ENCODE measurements at regions not wholly inside any gene's neighbourhood (a gene's known extent, or its start where the extent isn't known, plus 50 kb on each side); places are given as distances from the start of the nearest gene placed in this dataset.

DNA sequence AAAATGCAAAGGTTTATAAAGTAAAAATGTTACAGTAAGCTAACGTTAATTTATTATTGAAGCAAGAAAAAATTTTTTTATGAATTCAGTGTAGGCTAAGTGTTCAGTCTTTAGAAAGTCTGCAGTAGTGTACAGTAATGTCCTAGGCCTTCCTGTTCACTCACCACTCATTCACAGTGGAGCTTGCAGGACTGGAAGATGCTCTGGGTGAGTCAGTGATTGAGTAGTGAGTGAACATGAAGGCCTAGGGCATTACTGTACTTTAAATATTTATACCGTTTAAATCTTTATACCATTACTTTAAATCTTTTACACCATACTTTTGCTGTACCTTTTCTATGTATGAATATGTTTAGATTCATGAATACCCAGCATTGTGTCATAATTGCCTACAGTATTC, 120.3 kb upstream of the SLC38A4 start:
- POLR2A ChIA-PET, result no interaction called here
- H3K9me3 ChIP-seq (ENCODE audit: control insufficient read depth, insufficient read depth, low read length), result no peaks in the 10 kb centered on the region
- H3K27ac ChIP-seq (ENCODE audit: low read depth, low read length), result no peak overlapping the region
- DNase-seq (ENCODE audit: low read depth, low spot score), result peak; percentile 56
- no peak overlapping the region for H3K4me3 ChIP-seq (ENCODE audit: low read depth, low read length)
- CTCF ChIA-PET, result interaction anchor here (0.9 to 2.4 kb wide), 2 partner anchors 12 to 75 kb away, joined by 5 to 12 read pairs; no protein-coding TSS in a partner anchor
- no peaks in the 10 kb centered on the region for H3K27me3 ChIP-seq (ENCODE audit: control insufficient read depth, insufficient read depth, low read length)
- TF ChIP-seq CTCF (IDR thresholded peaks at IDR 0.05; ENCODE audit: low read depth, low read length), result no peak

- no peak for TF ChIP-seq CTCF (IDR thresholded peaks at IDR 0.05; ENCODE audit: low read depth, low read length)
- Histone ChIP-seq H3K27ac (ENCODE audit: low read depth, low read length) (no peak overlapping the region), H3K27me3 (ENCODE audit: control insufficient read depth, insufficient read depth, low read length) (no peaks in the 10 kb centered on the region), H3K4me3 (ENCODE audit: low read depth, low read length) (no peak overlapping the region), H3K9me3 (ENCODE audit: control insufficient read depth, insufficient read depth, low read length) (no peaks in the 10 kb centered on the region)
- CTCF ChIA-PET, result interaction anchor here (0.9 kb wide), 1 partner anchor 73 kb away, joined by 3 read pairs; no protein-coding TSS in a partner anchor
- DNase-seq (ENCODE audit: low read depth, low spot score), result no peak
- POLR2A ChIA-PET, result no interaction called here
These were observed 123.2 kb upstream of the SLC38A4 start for GRCh38 chr12:46948936-46949545.

GRCh38 chr12:46950094-46950493, 124.3 kb upstream of the SLC38A4 start:
- no peak overlapping the region for H3K27ac ChIP-seq (ENCODE audit: low read depth, low read length)
- ChIA-PET CTCF (no interaction called here), POLR2A (no interaction called here)
- TF ChIP-seq CTCF (IDR thresholded peaks at IDR 0.05; ENCODE audit: low read depth, low read length), result no peak
- DNase-seq (ENCODE audit: low read depth, low spot score), result no peak
- no peaks in the 10 kb centered on the region for H3K27me3 ChIP-seq (ENCODE audit: control insufficient read depth, insufficient read depth, low read length)
- H3K9me3 ChIP-seq (ENCODE audit: control insufficient read depth, insufficient read depth, low read length), result no peaks in the 10 kb centered on the region
- H3K4me3 ChIP-seq (ENCODE audit: low read depth, low read length), result no peak overlapping the region

DNA sequence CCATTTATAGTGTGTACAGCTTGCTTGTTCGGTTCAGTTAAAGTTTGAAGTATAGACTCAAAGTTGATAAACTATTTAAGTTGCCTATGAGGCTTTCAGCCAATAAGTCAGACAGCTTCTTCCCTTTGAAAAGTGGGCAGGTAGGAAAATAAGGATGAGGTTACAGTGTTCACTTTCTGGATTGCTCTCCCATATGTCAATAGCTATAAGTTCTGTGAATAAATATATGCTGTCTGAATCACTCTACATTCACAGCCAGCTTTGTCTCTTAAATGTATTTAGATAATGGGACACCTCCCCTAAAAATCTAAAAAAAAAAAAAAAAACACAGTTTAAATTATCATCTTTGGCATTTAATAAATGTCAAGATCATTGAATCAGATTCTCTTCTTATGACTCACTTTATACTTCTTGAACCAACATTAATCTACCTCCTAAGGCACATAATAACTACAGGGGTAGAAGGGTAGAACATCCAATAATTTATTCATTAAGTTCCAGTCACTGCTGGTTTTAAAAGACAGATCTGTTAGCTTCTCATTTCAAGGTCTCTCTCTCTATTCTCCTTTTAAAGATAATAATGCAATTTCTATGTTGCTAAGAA, 126.4 kb upstream of the PCED1B start:
- no peaks in the 10 kb centered on the region for H3K27me3 ChIP-seq (ENCODE audit: control insufficient read depth, insufficient read depth, low read length)

More for the DNA sequence above, 126.4 kb upstream of the PCED1B start:
- TF ChIP-seq CTCF (IDR thresholded peaks at IDR 0.05; ENCODE audit: low read depth, low read length), result no peak
- Histone ChIP-seq H3K9me3 (ENCODE audit: control insufficient read depth, insufficient read depth, low read length) (no peaks in the 10 kb centered on the region), H3K27ac (ENCODE audit: low read depth, low read length) (no peak overlapping the region), H3K4me3 (ENCODE audit: low read depth, low read length) (no peak overlapping the region)
- POLR2A ChIA-PET, result interaction anchor here (0.7 kb wide), 1 partner anchor 502 kb away, joined by 5 read pairs; no protein-coding TSS in a partner anchor
- DNase-seq (ENCODE audit: low read depth, low spot score), result no peak
- CTCF ChIA-PET, result interaction anchor here (0.6 kb wide), 1 partner anchor 29 kb away, joined by 5 read pairs; no protein-coding TSS in a partner anchor
